CD4-positive, alpha-beta memory T cell (primary cell): ENCODE measurements at regions not wholly inside any gene's neighbourhood (a gene's known extent, or its start where the extent isn't known, plus 50 kb on each side); places are given as distances from the start of the nearest gene placed in this dataset.
"Not testable (repeated sequence)": the region's sequence is repeated elsewhere in the genome, so short reads cannot be mapped to it uniquely, and the experiment has no call there.

ENCODE experiments used
- CTCF ChIA-PET: fragments of 350-600 bp; sonication (Branson Sonifier 250); formaldehyde crosslinking; loops from one replicate; lab custom pipeline; 2021; ENCODE audit warnings: inconsistent platforms; ENCODE audit not compliant: partially characterized antibody; lab: Charles Lee
- POLR2A ChIA-PET: fragments of 350-600 bp; sonication (Branson Sonifier 250); formaldehyde crosslinking; loops from one replicate; lab custom pipeline; 2021; ENCODE audit not compliant: partially characterized antibody; lab: Charles Lee
- DNase-seq, 5 donors: peaks; one replicate each; pipeline versions ENCODE4 v3.0.0 to v3.0.0-alpha.2; 2020 to 2022; ENCODE audit warnings: mixed read lengths in 1 of 5
- H3K27ac ChIP-seq: one replicate; pipeline ENCODE4 v1.7.0; 2013; ENCODE audit warnings: low read depth, low read length
- H3K27me3 ChIP-seq: 2 replicates; pipeline ENCODE4 v1.7.0; 2013; ENCODE audit warnings: mild to moderate bottlenecking, low read length, moderate library complexity; ENCODE audit not compliant: insufficient read depth
- H3K36me3 ChIP-seq: 2 replicates; pipeline ENCODE4 v1.7.0; 2013; ENCODE audit warnings: mild to moderate bottlenecking, low read length, moderate library complexity; ENCODE audit not compliant: insufficient read depth
- H3K4me1 ChIP-seq: 2 replicates; pipeline ENCODE4 v1.7.0; 2013; ENCODE audit warnings: mild to moderate bottlenecking, low read length, moderate library complexity; ENCODE audit not compliant: insufficient read depth
- H3K4me3 ChIP-seq, 2 donors: one replicate each; pipeline ENCODE4 v1.7.0; 2013; ENCODE audit warnings: low read length in 2 of 2, mild to moderate bottlenecking in 1 of 2
- H3K9me3 ChIP-seq, 2 donors: one replicate each; pipeline ENCODE4 v1.7.0; 2013; ENCODE audit warnings: low read length in 2 of 2, control low read depth in 1 of 2; ENCODE audit not compliant: control insufficient read depth in 1 of 2
- H3K27ac Mint-ChIP-seq, 7 donors: one replicate each; pipeline ENCODE4 v1.8.0; 2020 to 2021; ENCODE audit warnings: mixed read lengths in 7 of 7, mild to moderate bottlenecking in 6 of 7, inconsistent platforms in 3 of 7, moderate library complexity in 3 of 7
- H3K27me3 Mint-ChIP-seq, 2 donors: one replicate each; pipeline ENCODE4 v1.8.0; 2020 to 2021; ENCODE audit warnings: mixed read lengths in 2 of 2
- H3K36me3 Mint-ChIP-seq, 2 donors: one replicate each; pipeline ENCODE4 v1.8.0; 2020 to 2021; ENCODE audit warnings: mixed read lengths in 2 of 2, inconsistent platforms in 1 of 2, mild to moderate bottlenecking in 1 of 2
- H3K4me1 Mint-ChIP-seq, 4 donors: one replicate each; pipeline ENCODE4 v1.8.0; 2020 to 2021; ENCODE audit warnings: mixed read lengths in 4 of 4, mild to moderate bottlenecking in 1 of 4
- H3K4me3 Mint-ChIP-seq, 8 donors: one replicate each; pipeline ENCODE4 v1.8.0; 2020 to 2021; ENCODE audit warnings: mixed read lengths in 8 of 8, mild to moderate bottlenecking in 7 of 8, moderate library complexity in 6 of 8, inconsistent platforms in 3 of 8
- H3K9me3 Mint-ChIP-seq, 8 donors: one replicate each; pipeline ENCODE4 v1.8.0; 2020 to 2021; ENCODE audit warnings: mixed read lengths in 8 of 8, mild to moderate bottlenecking in 5 of 8, inconsistent platforms in 3 of 8, moderate library complexity in 1 of 8
- intact Hi-C: fragments of 100-400 bp; cut with micrococcal nuclease; formaldehyde crosslinking; loops from one replicate; pipeline ENCODE4 v1.15.1; 2023

DNA sequence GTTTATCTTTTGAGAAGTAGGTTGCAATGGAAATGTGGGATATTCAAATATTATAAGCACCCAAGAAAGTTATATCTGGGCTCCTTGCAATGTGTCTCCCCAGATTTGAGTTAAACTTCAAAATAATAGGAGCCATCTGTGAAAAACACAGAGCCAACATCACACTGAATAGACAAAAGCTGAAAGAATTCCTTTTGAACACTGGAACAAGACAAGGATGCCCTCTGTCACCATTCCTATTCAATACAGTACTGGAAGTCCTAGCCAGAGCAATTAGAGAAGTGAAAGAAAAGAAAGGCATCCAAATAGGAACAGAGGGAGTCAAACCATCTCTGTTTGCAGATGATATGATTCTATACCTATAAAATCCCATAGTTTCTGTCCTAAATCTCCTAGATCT lies 114.3 kb upstream of the IL1RAPL1 start:
- Mint-ChIP-seq H3K4me3 (no peak overlapping the region), H3K27ac (no peak overlapping the region), H3K4me1 (no peaks in the 10 kb centered on the region), H3K9me3 (peaks cover 0 to 16% (median 6%) of the 10 kb centered on the region in 8 donors), H3K27me3 (no peaks in the 10 kb centered on the region), H3K36me3 (no peaks in the 10 kb centered on the region)
- Histone ChIP-seq H3K27me3 (no peaks in the 10 kb centered on the region), H3K4me1 (no peaks in the 10 kb centered on the region), H3K9me3 (no peaks in the 10 kb centered on the region), H3K27ac (no peak overlapping the region), H3K36me3 (no peaks in the 10 kb centered on the region), H3K4me3 (no peak overlapping the region)
- intact Hi-C loops = no loop called here
- CTCF ChIA-PET = no interaction called here
- POLR2A ChIA-PET = no interaction called here
- DNase-seq = no peak

DNA sequence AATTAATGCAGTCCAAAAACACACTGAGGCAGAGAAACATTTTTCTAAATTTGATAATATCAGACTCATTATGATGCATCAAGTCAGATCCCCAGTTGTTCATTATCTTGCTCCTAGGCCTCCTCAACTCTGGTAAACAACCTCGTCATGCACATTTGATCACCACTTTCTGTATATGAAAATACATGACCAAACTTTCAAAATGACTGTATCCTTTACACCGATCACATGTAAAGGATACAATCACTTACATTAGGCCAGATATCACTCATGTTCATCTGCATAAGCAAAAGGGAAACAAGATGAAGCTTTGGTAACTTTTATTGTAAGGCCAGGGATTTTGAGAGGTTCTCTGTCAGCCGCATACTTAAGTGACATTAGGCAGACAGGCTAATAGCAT lies 99.4 kb upstream of the IL1RAPL1 start:
- ChIA-PET CTCF (no interaction called here), POLR2A (no interaction called here)
- Histone ChIP-seq H3K36me3 (no peaks in the 10 kb centered on the region), H3K9me3 (no peaks in the 10 kb centered on the region), H3K27ac (no peak overlapping the region), H3K4me3 (no peak overlapping the region), H3K4me1 (no peaks in the 10 kb centered on the region), H3K27me3 (no peaks in the 10 kb centered on the region)
- no peaks in the 10 kb centered on the region for H3K36me3 Mint-ChIP-seq
- no peak overlapping the region for H3K27ac Mint-ChIP-seq
- no peaks in the 10 kb centered on the region for H3K4me1 Mint-ChIP-seq
- no peak overlapping the region for H3K4me3 Mint-ChIP-seq
- peaks cover 0 to 4% (median 1%) of the 10 kb centered on the region in 8 donors for H3K9me3 Mint-ChIP-seq
- intact Hi-C loops = no loop called here
- no peak for DNase-seq
- no peaks in the 10 kb centered on the region for H3K27me3 Mint-ChIP-seq

DNA sequence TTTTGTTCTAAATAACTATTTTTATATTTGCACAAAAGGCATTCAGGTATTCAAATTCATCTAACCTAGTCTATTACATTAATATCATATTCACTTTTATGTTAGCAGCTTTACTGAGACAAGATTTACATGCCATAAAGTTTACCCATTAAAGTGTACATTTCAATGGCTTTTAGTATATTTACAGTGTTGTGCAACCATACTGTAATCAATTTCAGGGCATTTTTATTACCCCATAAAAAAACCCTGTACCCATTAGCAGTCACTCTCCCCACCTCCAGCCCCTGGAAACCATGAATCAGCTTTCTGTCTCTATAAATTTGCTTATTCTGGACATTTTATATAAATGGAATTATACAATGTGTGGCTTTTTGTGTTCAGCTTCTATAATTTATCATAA lies 95.9 kb upstream of the IL1RAPL1 start:
- H3K27me3 ChIP-seq = no peaks in the 10 kb centered on the region
- Mint-ChIP-seq H3K4me3 (no peak overlapping the region), H3K9me3 (peaks cover 0 to 5% (median 2%) of the 10 kb centered on the region in 8 donors), H3K27me3 (no peaks in the 10 kb centered on the region), H3K4me1 (no peaks in the 10 kb centered on the region), H3K36me3 (no peaks in the 10 kb centered on the region), H3K27ac (no peak overlapping the region)
- no peak for DNase-seq
- CTCF ChIA-PET = no interaction called here
- H3K4me1 ChIP-seq = no peaks in the 10 kb centered on the region
- intact Hi-C loops = no loop called here
- no peak overlapping the region for H3K27ac ChIP-seq
- no peaks in the 10 kb centered on the region for H3K36me3 ChIP-seq
- no peaks in the 10 kb centered on the region for H3K9me3 ChIP-seq
- POLR2A ChIA-PET = no interaction called here
- no peak overlapping the region for H3K4me3 ChIP-seq

DNA sequence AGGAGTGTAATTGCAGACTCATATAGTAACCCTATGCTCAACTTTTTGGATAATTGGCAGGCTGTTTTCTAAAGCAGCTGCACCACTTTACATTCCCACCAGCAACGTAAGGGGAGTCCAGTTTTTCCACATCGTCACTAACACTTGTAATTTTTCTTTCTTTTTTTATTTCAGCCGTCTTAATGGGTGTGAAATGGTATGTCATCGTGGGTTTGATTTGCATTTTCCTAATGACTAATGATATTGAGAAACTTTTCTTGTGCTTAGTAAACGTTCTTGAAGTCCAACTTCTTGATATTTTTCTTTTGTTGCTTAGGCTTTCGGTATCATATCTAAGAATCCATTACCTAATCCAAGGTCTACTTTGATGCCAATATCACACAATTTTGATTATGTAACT lies 95.3 kb upstream of the IL1RAPL1 start:
- Mint-ChIP-seq H3K4me3 (no peak overlapping the region), H3K4me1 (no peaks in the 10 kb centered on the region), H3K27ac (no peak overlapping the region), H3K36me3 (no peaks in the 10 kb centered on the region), H3K27me3 (no peaks in the 10 kb centered on the region), H3K9me3 (peaks cover 0 to 5% (median 2%) of the 10 kb centered on the region in 8 donors)
- no peaks in the 10 kb centered on the region for H3K36me3 ChIP-seq
- no peaks in the 10 kb centered on the region for H3K9me3 ChIP-seq
- DNase-seq = no peak
- H3K4me3 ChIP-seq = no peak overlapping the region
- no peaks in the 10 kb centered on the region for H3K27me3 ChIP-seq
- ChIA-PET POLR2A (no interaction called here), CTCF (no interaction called here)
- no peak overlapping the region for H3K27ac ChIP-seq
- intact Hi-C loops = no loop called here
- no peaks in the 10 kb centered on the region for H3K4me1 ChIP-seq

DNA sequence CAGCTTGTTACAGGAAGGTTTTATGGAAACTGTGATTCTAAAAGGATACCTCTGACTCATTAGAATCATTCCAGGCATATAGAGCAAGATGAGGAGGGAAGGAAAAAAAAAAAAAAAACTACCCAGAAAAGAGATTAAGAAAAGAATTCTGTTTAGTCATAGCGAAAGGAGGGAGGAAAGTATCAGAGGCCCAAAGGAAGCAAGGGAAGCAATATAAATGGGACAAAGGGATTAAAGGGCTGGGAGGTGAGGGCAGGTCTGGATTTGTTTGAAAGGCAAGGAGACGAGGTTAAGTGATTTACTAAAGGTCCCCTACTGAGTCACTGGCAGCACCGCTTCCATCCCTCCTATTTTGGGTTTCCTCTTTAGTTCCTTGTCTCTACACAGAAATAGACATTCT lies 88.6 kb upstream of the IL1RAPL1 start:
- Mint-ChIP-seq H3K27me3 (no peaks in the 10 kb centered on the region), H3K36me3 (no peaks in the 10 kb centered on the region)
- POLR2A ChIA-PET = no interaction called here

DNA sequence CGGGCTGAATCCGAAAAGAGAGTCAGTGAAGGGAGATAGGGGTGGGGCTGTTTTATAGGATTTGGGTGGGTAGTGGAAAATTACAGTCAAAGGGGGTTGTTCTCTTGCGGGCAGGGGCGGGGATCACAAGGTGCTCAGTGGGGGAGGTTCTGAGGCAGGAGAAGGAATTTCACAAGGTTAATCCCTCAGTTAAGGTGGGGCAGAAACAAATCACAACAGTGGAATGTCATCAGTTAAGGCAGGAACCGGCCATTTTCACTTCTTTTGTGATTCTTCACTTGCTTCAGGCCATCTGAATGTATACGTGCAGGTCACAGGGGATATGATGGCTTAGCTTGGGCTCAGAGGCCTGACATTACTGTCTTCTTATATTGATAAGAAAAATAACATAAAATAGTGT lies 84.6 kb upstream of the IL1RAPL1 start:
- H3K36me3 Mint-ChIP-seq, H3K27me3 Mint-ChIP-seq, H3K27me3 ChIP-seq, H3K4me1 ChIP-seq, CTCF ChIA-PET, H3K4me1 Mint-ChIP-seq, H3K27ac ChIP-seq, POLR2A ChIA-PET, DNase-seq, H3K36me3 ChIP-seq, H3K9me3 ChIP-seq, intact Hi-C loops, H3K27ac Mint-ChIP-seq, H3K4me3 ChIP-seq: not testable (repeated sequence)
- Mint-ChIP-seq H3K4me3 (peak overlapping the region in 1 of 8 donors; percentile 47), H3K9me3 (peaks cover 0 to 18% (median 10%) of the 10 kb centered on the region in 8 donors)

More for the DNA sequence above, 88.6 kb upstream of the IL1RAPL1 start:
- Mint-ChIP-seq H3K4me1 (no peaks in the 10 kb centered on the region), H3K9me3 (peaks cover 0 to 5% (median 2%) of the 10 kb centered on the region in 8 donors), H3K27ac (no peak overlapping the region), H3K4me3 (no peak overlapping the region)
- no peak for DNase-seq
- Histone ChIP-seq H3K27ac (no peak overlapping the region), H3K27me3 (no peaks in the 10 kb centered on the region), H3K9me3 (no peaks in the 10 kb centered on the region), H3K4me1 (no peaks in the 10 kb centered on the region), H3K4me3 (no peak overlapping the region), H3K36me3 (no peaks in the 10 kb centered on the region)
- intact Hi-C loops = no loop called here
- CTCF ChIA-PET = no interaction called here

DNA sequence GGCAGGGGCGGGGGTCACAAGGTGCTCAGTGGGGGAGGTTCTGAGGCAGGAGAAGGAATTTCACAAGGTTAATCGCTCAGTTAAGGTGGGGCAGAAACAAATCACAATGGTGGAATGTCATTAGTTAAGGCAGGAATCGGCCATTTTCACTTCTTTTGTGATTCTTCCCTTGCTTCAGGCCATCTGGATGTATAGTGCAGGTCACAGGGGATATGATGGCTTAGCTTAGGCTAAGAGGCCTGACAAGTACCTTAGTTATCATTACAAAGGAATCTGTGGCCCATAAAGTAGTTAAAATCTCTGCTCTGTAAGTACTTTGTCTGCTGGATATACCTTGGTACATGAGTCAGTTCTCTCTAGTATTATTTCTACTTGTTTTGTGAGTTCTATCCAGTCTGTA lies 79.6 kb upstream of the IL1RAPL1 start:
- CTCF ChIA-PET, intact Hi-C loops: not testable (repeated sequence)

DNA sequence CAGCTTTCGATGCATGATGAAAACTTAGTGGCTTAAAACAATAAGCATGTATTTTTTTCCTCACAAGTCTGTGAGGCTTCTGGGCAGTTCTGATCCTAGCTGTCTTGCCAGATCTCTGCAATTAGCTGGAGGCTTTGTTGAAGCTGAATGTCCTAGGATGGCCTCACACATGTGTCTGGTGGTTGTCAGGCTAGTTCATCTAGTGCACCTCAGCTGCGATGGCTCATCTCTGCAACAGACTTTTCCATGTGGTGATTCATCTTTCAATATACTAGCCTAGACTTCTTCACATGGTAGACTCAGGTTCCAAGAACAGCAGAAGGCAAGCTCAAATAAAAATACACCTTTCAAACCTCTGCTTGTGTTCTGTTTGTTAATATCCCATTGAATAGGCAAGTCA lies 66.5 kb upstream of the IL1RAPL1 start:
- Histone ChIP-seq H3K4me3 (no peak overlapping the region), H3K27me3 (no peaks in the 10 kb centered on the region), H3K9me3 (no peaks in the 10 kb centered on the region), H3K27ac (no peak overlapping the region), H3K36me3 (no peaks in the 10 kb centered on the region), H3K4me1 (no peaks in the 10 kb centered on the region)
- no peaks in the 10 kb centered on the region for H3K27me3 Mint-ChIP-seq
- no peaks in the 10 kb centered on the region for H3K4me1 Mint-ChIP-seq
- H3K4me3 Mint-ChIP-seq = no peak overlapping the region
- CTCF ChIA-PET = no interaction called here
- no peak for DNase-seq
- peaks cover 0 to 5% (median 4%) of the 10 kb centered on the region in 8 donors for H3K9me3 Mint-ChIP-seq
- no peak overlapping the region for H3K27ac Mint-ChIP-seq
- intact Hi-C loops = no loop called here
- POLR2A ChIA-PET = no interaction called here
- no peaks in the 10 kb centered on the region for H3K36me3 Mint-ChIP-seq

More for the DNA sequence above, 79.6 kb upstream of the IL1RAPL1 start:
- H3K36me3 Mint-ChIP-seq, H3K4me1 ChIP-seq, H3K4me3 Mint-ChIP-seq, H3K4me3 ChIP-seq, H3K9me3 ChIP-seq, H3K4me1 Mint-ChIP-seq, H3K27ac ChIP-seq, DNase-seq, H3K27me3 Mint-ChIP-seq, H3K27ac Mint-ChIP-seq, POLR2A ChIA-PET, H3K27me3 ChIP-seq, H3K36me3 ChIP-seq: not testable (repeated sequence)
- H3K9me3 Mint-ChIP-seq = peaks cover 0 to 20% (median 9%) of the 10 kb centered on the region in 8 donors
